NB4 (cell line): ENCODE measurements at regions not wholly inside any gene's neighbourhood (a gene's known extent, or its start where the extent isn't known, plus 50 kb on each side); places are given as distances from the start of the nearest gene placed in this dataset.

Experiments used
- DNase-seq: peaks from one replicate; pipeline ENCODE4 v3.0.0; 2010; ENCODE audit warnings: low read depth
- H3K4me3 ChIP-seq: one replicate; pipeline ENCODE4 v1.5.1; 2011; ENCODE audit warnings: mild to moderate bottlenecking, low read depth, low read length, moderate library complexity
- CTCF ChIP-seq: IDR thresholded peaks from one replicate; pipeline ENCODE4 v1.5.1; 2012; ENCODE audit warnings: low read depth, low read length
- MAX ChIP-seq: IDR thresholded peaks from 2 replicates; pipeline ENCODE4 v1.6.1; 2011; ENCODE audit warnings: low read depth, low read length
- MYC ChIP-seq: IDR thresholded peaks from 2 replicates; pipeline ENCODE4 v1.6.1; 2011; ENCODE audit warnings: low read depth, low read length
- POLR2A ChIP-seq: IDR thresholded peaks from 2 replicates; pipeline ENCODE4 v1.6.1; 2011; ENCODE audit warnings: mild to moderate bottlenecking; ENCODE audit not compliant: insufficient read length; ENCODE audit errors: extremely low read depth

GRCh38 chr10:78642269-78642816 is 426.4 kb upstream of the ZMIZ1 start:
- DNase-seq = no peak
- TF ChIP-seq MYC (no peak), MAX (no peak), POLR2A (no peak), CTCF (no peak)
- no peak overlapping the region for H3K4me3 ChIP-seq

- no peak for TF ChIP-seq MYC
- no peak for TF ChIP-seq CTCF
- no peak for TF ChIP-seq POLR2A
- no peak for TF ChIP-seq MAX
- no peak for DNase-seq
- no peak overlapping the region for H3K4me3 ChIP-seq
Observed at GRCh38 chr10:78643513-78643912, 425.3 kb upstream of the ZMIZ1 start.

GRCh38 chr10:78644550-78644949 is 424.2 kb upstream of the ZMIZ1 start:
- DNase-seq = no peak
- no peak for TF ChIP-seq CTCF
- no peak for TF ChIP-seq MAX
- no peak for TF ChIP-seq POLR2A
- no peak for TF ChIP-seq MYC
- H3K4me3 ChIP-seq = no peak overlapping the region

GRCh38 chr10:78645169-78645686 is 423.5 kb upstream of the ZMIZ1 start:
- H3K4me3 ChIP-seq = no peak overlapping the region
- TF ChIP-seq POLR2A (no peak), CTCF (no peak), MAX (no peak), MYC (no peak)
- DNase-seq = no peak

- H3K4me3 ChIP-seq = no peak overlapping the region
- DNase-seq = no peak
- TF ChIP-seq CTCF (no peak), MYC (no peak), POLR2A (no peak), MAX (no peak)
Observed at GRCh38 chr10:78645975-78646374, 422.8 kb upstream of the ZMIZ1 start.
